PC-9 (cell line): ENCODE measurements at regions not wholly inside any gene's neighbourhood (a gene's known extent, or its start where the extent isn't known, plus 50 kb on each side); places are given as distances from the start of the nearest gene placed in this dataset.

Experiments used
- BruUV-seq: library from RNA; stranded (reverse); fragments of 400-500 nt; replicated peaks from 2 replicates; lab custom pipeline; 2021; lab: Mats Ljungman, UMichigan
- CTCF ChIA-PET: fragments of 300-600 bp; sonication (Branson Sonifier 250); formaldehyde crosslinking; loops from one replicate; lab custom pipeline; 2022; ENCODE audit warnings: antibody characterized with exemption; lab: Charles Lee
- POLR2A ChIA-PET: fragments of 300-600 bp; sonication (Branson Sonifier 250); formaldehyde crosslinking; loops from one replicate; lab custom pipeline; 2022; ENCODE audit warnings: antibody characterized with exemption; ENCODE audit not compliant: unreplicated experiment; lab: Charles Lee
- DNase-seq, 2 experiments: peaks; one replicate each; pipeline versions ENCODE4 v3.0.0 to v3.0.0-alpha.2; 2015 to 2022; ENCODE audit warnings: mixed read lengths in 1 of 2
- H2AFZ ChIP-seq: fragments of 200-600 bp; sonication (generic); 2 replicates; pipeline ENCODE4 v1.8.1; 2017; ENCODE audit warnings: antibody characterized with exemption
- H3F3A ChIP-seq: fragments of 200-600 bp; sonication (generic); 2 replicates; pipeline ENCODE4 v1.8.1; 2017; ENCODE audit warnings: antibody characterized with exemption, mild to moderate bottlenecking, low read depth; ENCODE audit not compliant: insufficient read depth
- H3K27ac ChIP-seq: fragments of 200-600 bp; sonication (generic); 2 replicates; pipeline ENCODE4 v1.6.1; 2016; ENCODE audit warnings: mixed run types
- H3K27me3 ChIP-seq: fragments of 200-600 bp; sonication (generic); 2 replicates; pipeline ENCODE4 v1.6.1; 2016; ENCODE audit warnings: low read depth, mixed run types; ENCODE audit not compliant: insufficient read depth
- H3K36me3 ChIP-seq: fragments of 200-600 bp; sonication (generic); 2 replicates; pipeline ENCODE4 v1.6.1; 2016; ENCODE audit warnings: low read depth, mixed run types
- H3K4me1 ChIP-seq: fragments of 200-600 bp; sonication (generic); replicated peaks from 2 replicates; pipeline ENCODE4 v1.6.1; 2016; ENCODE audit warnings: mixed run types; ENCODE audit not compliant: insufficient read depth
- H3K4me2 ChIP-seq: fragments of 200-600 bp; sonication (generic); 2 replicates; pipeline ENCODE4 v1.6.1; 2017; ENCODE audit warnings: mixed run types
- H3K4me3 ChIP-seq: fragments of 200-600 bp; sonication (generic); 2 replicates; pipeline ENCODE4 v1.6.1; 2016; ENCODE audit warnings: mixed run types
- H3K79me2 ChIP-seq: fragments of 200-600 bp; sonication (generic); 2 replicates; pipeline ENCODE4 v1.6.1; 2017; ENCODE audit warnings: low read depth, mixed run types
- H3K9me2 ChIP-seq: fragments of 200-600 bp; sonication (generic); 2 replicates; pipeline ENCODE4 v1.8.1; 2017; ENCODE audit warnings: mild to moderate bottlenecking; ENCODE audit not compliant: insufficient read depth
- H3K9me3 ChIP-seq: fragments of 200-600 bp; sonication (generic); 2 replicates; pipeline ENCODE4 v1.8.1; 2016; ENCODE audit warnings: low read depth; ENCODE audit not compliant: insufficient read depth
- H4K20me1 ChIP-seq: fragments of 200-600 bp; sonication (generic); 2 replicates; pipeline ENCODE4 v1.8.1; 2017; ENCODE audit not compliant: insufficient read depth
- EZH2 ChIP-seq: fragments of 200-600 bp; sonication (generic); IDR thresholded peaks from 2 replicates; pipeline ENCODE4 v1.8.0; 2017; ENCODE audit warnings: antibody characterized with exemption, low read depth
- intact Hi-C: fragments of 100-400 bp; cut with micrococcal nuclease; formaldehyde crosslinking; loops from one replicate; pipeline ENCODE4 v1.10.0; 2022; ENCODE audit not compliant: unreplicated experiment
- TF ChIP-seq, protein P1 (sequence below): fragments of 200-600 bp; sonication (generic); conservative IDR thresholded peaks from 2 replicates; pipeline ENCODE4 v1.6.1; 2017; ENCODE audit warnings: mixed run types, antibody characterized with exemption, mild to moderate bottlenecking, moderate library complexity

DNA sequence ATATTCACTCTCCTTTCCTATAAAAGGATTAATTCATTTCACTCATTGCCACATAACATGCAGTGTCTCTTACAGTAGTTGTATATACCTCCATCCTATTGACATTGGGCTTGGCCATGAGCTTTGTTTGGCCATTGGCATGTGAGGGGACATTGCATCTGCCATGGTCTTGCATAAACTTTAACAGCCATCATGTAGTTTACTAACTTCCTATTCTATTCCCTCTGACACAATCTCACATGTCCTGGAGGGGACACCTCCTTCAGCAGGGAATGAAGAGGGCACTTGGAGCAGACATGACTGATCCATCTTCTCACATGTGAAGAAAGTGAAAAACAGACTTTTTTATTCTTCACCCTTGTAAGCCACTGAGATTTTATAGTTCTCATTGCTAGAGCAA lies 115.5 kb upstream of the MARCKS start:
- no peak overlapping the region for H3K4me2 ChIP-seq
- no peaks in the 10 kb centered on the region for H3F3A ChIP-seq
- no peak overlapping the region for H3K27ac ChIP-seq
- H4K20me1 ChIP-seq, result no peaks in the 10 kb centered on the region
- ChIA-PET CTCF (no interaction called here), POLR2A (no interaction called here)
- no TSS peak for BruUV-seq
- no peaks in the 10 kb centered on the region for H3K4me1 ChIP-seq
- no peaks in the 10 kb centered on the region for H3K36me3 ChIP-seq
- H3K27me3 ChIP-seq, result no peaks in the 10 kb centered on the region
- H3K79me2 ChIP-seq, result no peaks in the 10 kb centered on the region
- no peak overlapping the region for H3K4me3 ChIP-seq
- H3K9me2 ChIP-seq, result no peaks in the 10 kb centered on the region
- H2AFZ ChIP-seq, result no peak overlapping the region
- H3K9me3 ChIP-seq, result no peaks in the 10 kb centered on the region; the same call in 1 of the 2 replicates
- TF ChIP-seq, protein P1, sequence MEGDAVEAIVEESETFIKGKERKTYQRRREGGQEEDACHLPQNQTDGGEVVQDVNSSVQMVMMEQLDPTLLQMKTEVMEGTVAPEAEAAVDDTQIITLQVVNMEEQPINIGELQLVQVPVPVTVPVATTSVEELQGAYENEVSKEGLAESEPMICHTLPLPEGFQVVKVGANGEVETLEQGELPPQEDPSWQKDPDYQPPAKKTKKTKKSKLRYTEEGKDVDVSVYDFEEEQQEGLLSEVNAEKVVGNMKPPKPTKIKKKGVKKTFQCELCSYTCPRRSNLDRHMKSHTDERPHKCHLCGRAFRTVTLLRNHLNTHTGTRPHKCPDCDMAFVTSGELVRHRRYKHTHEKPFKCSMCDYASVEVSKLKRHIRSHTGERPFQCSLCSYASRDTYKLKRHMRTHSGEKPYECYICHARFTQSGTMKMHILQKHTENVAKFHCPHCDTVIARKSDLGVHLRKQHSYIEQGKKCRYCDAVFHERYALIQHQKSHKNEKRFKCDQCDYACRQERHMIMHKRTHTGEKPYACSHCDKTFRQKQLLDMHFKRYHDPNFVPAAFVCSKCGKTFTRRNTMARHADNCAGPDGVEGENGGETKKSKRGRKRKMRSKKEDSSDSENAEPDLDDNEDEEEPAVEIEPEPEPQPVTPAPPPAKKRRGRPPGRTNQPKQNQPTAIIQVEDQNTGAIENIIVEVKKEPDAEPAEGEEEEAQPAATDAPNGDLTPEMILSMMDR, result no peak
- no peak for TF ChIP-seq EZH2
- intact Hi-C loops, result no loop called here
- DNase-seq, result no peak

GRCh38 chr6:113742342-113742741 lies 114.8 kb upstream of the MARCKS start:
- Histone ChIP-seq H3K27me3 (no peaks in the 10 kb centered on the region), H3K36me3 (no peaks in the 10 kb centered on the region), H3F3A (no peaks in the 10 kb centered on the region), H3K79me2 (no peaks in the 10 kb centered on the region), H3K9me3 (no peaks in the 10 kb centered on the region; the same call in 1 of the 2 replicates), H3K4me3 (no peak overlapping the region), H4K20me1 (no peaks in the 10 kb centered on the region), H2AFZ (no peak overlapping the region), H3K9me2 (no peaks in the 10 kb centered on the region), H3K4me2 (no peak overlapping the region), H3K27ac (no peak overlapping the region), H3K4me1 (no peaks in the 10 kb centered on the region)
- ChIA-PET POLR2A (no interaction called here), CTCF (interaction anchor here (0.6 kb wide), 1 partner anchor 326 kb away, joined by 5 read pairs; no protein-coding TSS in a partner anchor)
- BruUV-seq, result no TSS peak
- no peak for DNase-seq
- intact Hi-C loops, result no loop called here
- TF ChIP-seq, protein P1, result no peak
- no peak for TF ChIP-seq EZH2

GRCh38 chr6:113744861-113745260 lies 112.3 kb upstream of the MARCKS start:
- intact Hi-C loops, result no loop called here
- H3K27me3 ChIP-seq, result no peaks in the 10 kb centered on the region
- H3K4me1 ChIP-seq, result no peaks in the 10 kb centered on the region
- no peaks in the 10 kb centered on the region for H3K36me3 ChIP-seq
- H3K27ac ChIP-seq, result no peak overlapping the region
- no TSS peak for BruUV-seq
- no peaks in the 10 kb centered on the region for H4K20me1 ChIP-seq
- POLR2A ChIA-PET, result interaction anchor here (0.6 to 0.7 kb wide), 2 partner anchors 393 to 933 kb away, joined by 3 to 6 read pairs; no protein-coding TSS in a partner anchor
- TF ChIP-seq, protein P1, result no peak
- no peak for TF ChIP-seq EZH2
- H3K4me3 ChIP-seq, result no peak overlapping the region
- H3F3A ChIP-seq, result no peaks in the 10 kb centered on the region
- CTCF ChIA-PET, result no interaction called here
- H3K9me2 ChIP-seq, result 0 out of 2 replicates have a peak, but pooled peaks cover 4% of the 10 kb centered on the region
- DNase-seq, result no peak
- no peaks in the 10 kb centered on the region for H3K79me2 ChIP-seq
- no peak overlapping the region for H3K4me2 ChIP-seq
- H2AFZ ChIP-seq, result no peak overlapping the region
- no peaks in the 10 kb centered on the region; the same call in none of the 2 replicates for H3K9me3 ChIP-seq
